Gastrocnemius medialis (tissue), 4 donors: ENCODE measurements at regions not wholly inside any gene's neighbourhood (a gene's known extent, or its start where the extent isn't known, plus 50 kb on each side); places are given as distances from the start of the nearest gene placed in this dataset.

Experiments
- CTCF ChIP-seq, 5 experiments: fragments of 450-650 bp in 3 of 5; fragments of 200-600 bp in 2 of 5; sonication (generic) in 2 of 5; IDR thresholded peaks in 4 of 5; conservative IDR thresholded peaks in 1 of 5; 1 replicate in 4 of 5; 2 replicates in 1 of 5; pipeline ENCODE4 v1.5.1; 2016 to 2019; ENCODE audit warnings: antibody characterized with exemption in 5 of 5, mild to moderate bottlenecking in 3 of 5, moderate library complexity in 3 of 5
- POLR2A ChIP-seq, 2 donors: fragments of 450-650 bp; IDR thresholded peaks; one replicate each; pipeline ENCODE4 v1.6.1; 2017; ENCODE audit warnings: antibody characterized with exemption in 2 of 2, mild to moderate bottlenecking in 2 of 2, moderate library complexity in 2 of 2

GRCh38 chrX:20884565-20884964, 489.7 kb upstream of the CNKSR2 start:
- TF ChIP-seq POLR2A (IDR thresholded peaks at IDR 0.05), result no peak
- TF ChIP-seq CTCF (IDR thresholded peaks at IDR 0.05 in 4 of 5, conservative IDR thresholded peaks at IDR 0.05 in 1 of 5), result no peak
